Kidney glomerular epithelial cell (primary cell): ENCODE measurements at regions not wholly inside any gene's neighbourhood (a gene's known extent, or its start where the extent isn't known, plus 50 kb on each side); places are given as distances from the start of the nearest gene placed in this dataset.
A peak's percentile ranks its signal among the peaks of the same experiment; 100 is the strongest.

Experiments
- DNase-seq: peaks from one replicate; lab custom pipeline; 2025; lab: John Stamatoyannopoulos, UW

GRCh38 chr14:98236314-98236713, 1035.7 kb downstream of the BCL11B start:
- DNase-seq = no peak

DNA sequence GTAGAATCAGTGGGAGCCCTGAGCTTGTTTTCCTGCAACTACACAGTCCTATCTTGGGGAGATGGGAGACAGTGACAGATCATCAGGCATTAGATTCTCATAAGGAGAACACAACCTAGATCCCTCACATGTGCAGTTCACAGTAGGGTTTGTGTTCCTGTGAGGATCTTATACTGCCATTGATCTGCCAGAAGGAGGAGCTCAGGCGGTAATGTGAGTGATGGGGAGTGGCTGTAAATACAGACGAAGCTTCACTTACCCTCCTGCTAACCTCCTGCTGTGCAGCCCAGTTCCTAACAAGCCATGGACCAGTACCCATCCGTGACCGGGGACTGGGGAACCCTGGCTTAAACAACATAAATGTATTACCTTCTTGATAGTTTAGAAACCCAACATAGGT, 1034.1 kb downstream of the BCL11B start:
- no peak for DNase-seq

GRCh38 chr14:98240376-98240775, 1031.6 kb downstream of the BCL11B start:
- DNase-seq = no peak

DNA sequence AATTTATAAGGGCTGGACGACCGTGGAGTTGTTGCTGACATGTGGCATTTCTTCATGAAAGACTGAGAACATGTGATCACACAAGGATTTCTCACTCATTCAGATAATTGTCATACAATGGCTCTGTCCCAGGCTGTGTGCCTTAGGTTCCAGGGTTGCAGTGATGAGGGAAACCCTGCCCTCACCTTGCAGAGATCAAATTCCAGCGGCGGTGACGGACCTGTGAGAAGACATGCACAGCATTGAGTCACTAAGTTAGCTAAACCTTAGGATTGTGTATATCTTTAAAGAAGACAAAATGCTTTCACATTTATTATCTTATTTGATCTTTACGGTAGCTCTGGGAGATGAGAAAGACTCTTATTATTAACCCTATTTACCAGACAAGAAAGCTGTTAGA, 1029.1 kb downstream of the BCL11B start:
- no peak for DNase-seq

DNA sequence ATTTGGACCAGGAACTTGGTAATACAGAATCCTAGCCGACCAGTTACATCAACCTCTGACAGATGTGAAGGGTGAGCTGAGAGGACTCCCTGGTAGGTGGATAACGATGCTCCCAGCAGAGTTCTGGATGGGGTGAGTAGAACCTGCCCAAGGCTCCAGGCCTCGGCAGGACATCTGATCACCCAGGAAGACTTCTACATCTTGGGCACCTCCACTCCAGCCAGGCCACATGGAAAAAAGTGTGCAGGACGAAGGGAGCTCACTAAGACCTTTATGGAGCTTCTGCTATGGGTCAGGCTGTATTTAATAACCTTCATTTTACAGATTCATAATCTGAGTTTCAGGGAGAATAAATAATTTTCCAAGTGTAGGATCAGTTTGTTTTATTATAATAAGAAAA, 1028.7 kb downstream of the BCL11B start:
- DNase-seq = no peak

DNA sequence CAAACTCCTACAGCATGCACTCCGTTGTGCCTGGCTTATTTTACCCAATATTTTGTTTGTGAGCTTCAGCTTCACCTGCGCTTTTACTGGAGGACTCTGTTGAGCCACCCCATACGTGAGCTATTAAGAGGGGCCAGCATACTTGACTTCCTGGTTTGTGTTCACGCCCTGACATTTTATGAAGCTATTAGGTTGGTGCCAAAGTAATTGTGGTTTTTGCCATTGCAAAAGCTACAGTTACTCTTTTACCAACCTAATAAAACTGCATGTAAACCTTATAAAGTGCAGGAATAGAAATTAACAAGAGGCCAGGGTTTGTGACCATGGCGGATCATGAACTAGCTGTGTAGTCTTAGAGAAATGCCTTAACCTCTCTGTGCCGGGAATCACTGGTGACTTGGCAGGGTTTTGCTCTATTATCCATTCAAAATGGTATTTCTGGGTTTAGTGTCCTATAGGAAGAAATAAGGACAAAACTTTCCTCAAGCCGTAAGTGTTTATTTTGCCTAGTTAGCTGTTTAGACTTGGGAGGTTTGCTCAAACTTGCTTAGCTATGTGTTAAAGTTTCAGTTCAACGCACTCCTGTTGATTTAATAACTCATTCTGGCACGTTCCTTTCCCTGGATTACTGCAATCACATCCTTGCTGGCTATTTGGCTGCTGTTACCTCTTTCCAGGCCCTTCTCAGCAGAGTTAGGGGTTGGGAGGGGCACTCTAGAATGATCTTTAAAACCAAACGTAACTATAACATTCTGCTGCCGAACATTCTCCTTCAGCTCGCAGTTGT, 1027.6 kb downstream of the BCL11B start:
- no peak for DNase-seq

DNA sequence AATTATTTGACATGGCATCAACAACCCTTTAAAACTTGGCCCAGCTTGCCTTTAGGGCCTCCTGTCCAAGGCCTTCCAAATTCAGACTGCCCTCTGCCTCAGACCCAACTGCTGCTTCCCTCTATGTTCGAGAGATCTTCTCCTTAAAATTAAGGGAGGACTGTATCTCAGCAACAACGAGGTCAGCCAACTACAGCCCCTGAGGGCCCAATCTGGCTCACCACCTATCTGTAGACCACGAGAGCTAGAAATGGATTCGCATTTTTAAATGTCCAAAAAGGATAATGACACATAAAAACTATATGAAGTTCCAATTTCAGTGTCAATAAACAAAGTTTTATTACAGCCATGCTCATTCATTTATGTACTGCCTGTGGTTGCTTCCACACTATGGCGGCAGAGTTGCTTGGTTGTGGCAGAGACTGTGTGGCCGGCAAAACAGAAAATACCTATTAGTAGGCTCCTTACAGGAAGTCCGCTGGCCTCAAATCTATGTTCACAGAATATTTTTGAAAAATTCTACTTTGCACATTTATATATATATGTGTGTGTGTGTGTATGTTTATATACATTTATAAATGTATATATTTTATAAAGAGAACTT, 1026.9 kb downstream of the BCL11B start:
- DNase-seq = no peak

DNA sequence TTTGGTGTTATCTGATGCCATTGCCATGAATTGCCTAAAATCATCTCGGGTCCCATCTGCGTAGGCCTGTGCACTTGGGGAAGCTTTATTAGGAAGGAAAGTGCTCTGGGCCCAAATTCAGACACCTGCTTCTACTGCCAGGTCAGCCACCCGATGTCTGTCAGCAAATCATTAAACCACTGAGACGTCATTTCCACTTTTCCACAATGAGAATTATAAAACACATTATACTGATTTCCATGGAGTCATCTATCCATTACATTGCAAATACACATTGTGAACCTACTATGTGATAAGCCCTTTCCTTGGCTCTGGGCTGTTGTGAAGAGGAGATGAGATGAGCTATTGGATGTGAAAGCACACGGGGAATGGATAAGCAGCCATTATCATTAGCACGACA, 1022.9 kb downstream of the BCL11B start:
- DNase-seq = no peak

DNA sequence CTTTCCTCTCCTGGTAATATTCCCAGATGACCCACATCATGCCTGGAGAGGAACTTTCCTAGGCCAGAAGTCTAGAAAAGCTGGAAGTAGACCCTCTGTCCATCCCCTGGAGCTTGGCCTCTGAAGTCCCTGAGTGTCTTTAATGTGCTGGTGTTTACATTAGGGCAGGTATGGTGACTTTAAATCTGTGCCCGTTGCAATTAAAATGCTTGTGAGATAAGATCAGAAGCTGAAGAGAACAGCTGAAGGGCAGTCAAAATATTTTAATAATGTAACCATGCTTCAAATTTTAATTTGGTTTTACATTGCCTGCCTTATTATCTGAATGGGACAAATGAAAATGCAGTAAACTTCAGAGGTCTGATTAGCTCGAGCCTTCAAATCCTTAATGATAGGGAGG, 1022.5 kb downstream of the BCL11B start:
- DNase-seq = no peak

- DNase-seq = no peak
Measured at GRCh38 chr14:98252820-98253219, 1019.2 kb downstream of the BCL11B start.

GRCh38 chr14:98259881-98260280, 1012.1 kb downstream of the BCL11B start:
- DNase-seq = peak; percentile 30

DNA sequence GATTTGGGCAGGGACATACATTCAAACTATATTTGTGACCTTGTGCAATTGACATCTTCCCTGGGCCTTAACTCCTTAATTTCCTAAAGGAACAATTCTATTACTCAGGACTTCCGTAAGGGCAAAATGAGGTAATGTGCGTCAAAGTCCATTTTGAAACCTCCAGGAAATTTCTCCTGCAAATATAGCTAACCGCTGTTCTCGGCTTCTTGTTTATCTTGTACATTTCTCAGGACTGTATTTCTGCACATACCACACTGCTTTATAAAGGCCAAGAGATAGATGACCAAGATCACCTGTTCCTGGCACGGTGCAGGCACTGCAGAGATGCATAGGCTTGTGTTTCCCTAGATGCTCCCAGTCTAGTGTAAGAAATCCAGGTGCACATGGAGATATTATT, 1009.4 kb downstream of the BCL11B start:
- no peak for DNase-seq

DNA sequence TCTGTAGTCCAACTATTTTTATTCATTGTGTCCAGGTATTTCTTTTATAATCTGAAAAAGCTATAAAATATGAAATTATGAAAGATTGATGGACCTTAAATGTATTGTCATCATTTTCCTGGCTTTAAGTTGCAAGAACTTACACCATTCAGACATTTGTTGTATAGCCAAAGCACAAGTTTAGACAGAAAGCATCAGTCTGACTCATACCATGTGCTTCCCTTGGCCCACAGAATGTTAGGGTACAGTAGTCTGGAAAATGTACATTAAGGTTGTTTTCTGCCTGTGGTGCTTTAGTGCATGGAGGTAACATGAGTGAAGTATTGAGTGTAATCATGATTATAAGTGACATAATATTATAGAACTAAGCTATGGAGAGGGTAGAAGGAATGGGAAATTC, 1002.5 kb downstream of the BCL11B start:
- no peak for DNase-seq

GRCh38 chr14:98270201-98270600, 1001.8 kb downstream of the BCL11B start:
- peak; percentile 39 for DNase-seq

DNA sequence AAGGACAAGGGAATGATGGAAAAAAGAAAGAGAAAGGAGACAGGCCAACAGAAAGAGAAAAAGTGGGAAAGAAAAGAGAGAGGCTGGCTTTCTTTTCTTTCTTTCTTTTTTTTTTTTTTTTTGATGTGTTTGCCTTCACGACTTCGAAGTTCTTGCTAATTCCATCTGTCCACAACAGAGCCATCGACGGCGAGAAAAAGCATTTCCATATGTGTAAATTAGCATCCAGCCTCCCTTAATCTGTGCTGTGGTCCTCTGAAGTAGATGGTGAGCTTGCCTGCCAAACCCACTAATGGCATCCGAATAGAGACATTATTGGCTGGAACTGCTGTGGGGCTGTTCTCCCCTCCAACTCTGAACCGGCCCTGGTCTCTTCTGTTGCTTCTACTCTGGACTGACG, 997.4 kb downstream of the BCL11B start:
- DNase-seq = no peak

- no peak for DNase-seq
Measured at GRCh38 chr14:98278800-98279199, 993.2 kb downstream of the BCL11B start.

DNA sequence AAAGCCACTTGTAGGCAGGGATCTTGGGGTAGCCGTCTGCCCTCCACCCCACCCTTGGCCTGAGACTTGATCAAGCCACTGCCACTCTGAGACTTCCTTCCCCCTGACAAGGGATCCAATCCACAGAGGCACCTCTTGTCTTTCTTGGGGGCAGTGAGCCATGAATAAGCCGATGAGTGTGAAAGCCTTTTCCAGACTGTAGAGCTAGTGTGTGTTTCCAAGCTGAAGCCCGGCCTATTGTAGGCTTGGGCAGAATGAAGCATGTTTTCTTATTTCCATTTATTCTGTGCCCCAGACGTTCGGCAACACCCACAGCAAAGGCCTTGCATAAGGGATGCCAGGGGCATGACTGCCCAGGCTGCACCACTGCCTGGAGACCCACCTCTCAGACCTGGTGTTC, 991.6 kb downstream of the BCL11B start:
- no peak for DNase-seq

DNA sequence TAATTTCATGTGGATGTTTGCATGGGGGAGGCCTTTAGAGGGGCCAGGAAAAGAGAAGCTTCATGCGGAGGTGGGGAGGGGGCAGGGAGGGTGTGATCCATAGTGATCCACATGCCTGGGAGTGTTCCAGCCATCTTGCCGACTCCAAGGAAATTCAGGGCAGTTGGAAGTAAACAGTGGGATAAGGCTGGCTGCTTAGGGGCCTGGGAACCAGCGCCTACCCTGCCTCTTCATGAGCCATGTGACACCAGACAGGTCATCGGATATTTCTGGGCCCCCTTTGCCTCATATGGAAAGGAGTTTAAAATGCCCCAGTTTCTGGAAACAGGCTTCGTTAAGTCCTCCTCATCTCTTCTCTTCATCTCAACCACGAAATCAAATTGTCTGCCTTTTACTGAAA, 983.2 kb downstream of the BCL11B start:
- no peak for DNase-seq

GRCh38 chr14:98290596-98290995, 981.4 kb downstream of the BCL11B start:
- peak; percentile 68 for DNase-seq

- DNase-seq = peak; percentile 10
Measured at GRCh38 chr14:98292191-98292590, 979.8 kb downstream of the BCL11B start.

GRCh38 chr14:98293576-98293975, 978.4 kb downstream of the BCL11B start:
- no peak for DNase-seq

DNA sequence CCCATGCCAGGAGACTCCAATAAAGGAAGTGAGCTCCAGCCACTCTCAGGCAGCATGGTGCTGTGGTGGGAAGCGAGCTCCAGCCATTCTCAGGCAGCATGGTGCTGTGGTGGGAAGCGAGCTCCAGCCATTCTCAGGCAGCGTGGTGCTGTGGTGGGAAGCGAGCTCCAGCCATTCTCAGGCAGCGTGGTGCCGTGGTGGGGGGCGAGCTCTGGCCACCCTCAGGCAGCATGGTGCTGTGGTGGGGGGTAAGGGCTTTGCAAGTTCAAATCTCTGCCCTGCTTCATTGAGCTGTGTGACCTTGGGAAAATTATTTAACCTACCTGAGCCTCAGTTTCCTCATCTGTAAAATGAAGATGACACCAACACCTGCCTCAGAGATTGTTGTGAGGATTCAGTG, 975.1 kb downstream of the BCL11B start:
- DNase-seq = no peak

DNA sequence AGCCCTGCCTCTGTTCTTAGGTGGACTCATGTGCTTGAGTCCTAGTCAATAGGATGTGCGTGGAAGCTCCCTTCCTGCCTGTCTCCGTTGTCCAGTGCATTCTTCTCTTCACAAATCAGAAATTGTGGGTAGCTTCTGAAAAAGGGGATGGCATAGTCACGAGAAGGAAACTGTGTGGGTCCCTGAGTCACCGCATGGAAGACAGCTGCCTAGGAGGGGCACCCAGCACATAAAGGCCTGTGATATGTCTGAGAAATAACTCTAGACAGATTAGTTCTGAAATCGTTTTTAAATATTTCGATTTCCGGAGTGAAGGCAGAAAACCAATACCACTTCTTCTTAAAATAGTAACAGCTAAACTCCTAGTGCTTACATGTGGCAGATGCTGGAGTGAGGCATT, 974.4 kb downstream of the BCL11B start:
- DNase-seq = no peak
